ENCODE measurements at regions not wholly inside any gene's neighbourhood (a gene's known extent, or its start where the extent isn't known, plus 50 kb on each side); places are given as distances from the start of the nearest gene placed in this dataset.

DNA sequence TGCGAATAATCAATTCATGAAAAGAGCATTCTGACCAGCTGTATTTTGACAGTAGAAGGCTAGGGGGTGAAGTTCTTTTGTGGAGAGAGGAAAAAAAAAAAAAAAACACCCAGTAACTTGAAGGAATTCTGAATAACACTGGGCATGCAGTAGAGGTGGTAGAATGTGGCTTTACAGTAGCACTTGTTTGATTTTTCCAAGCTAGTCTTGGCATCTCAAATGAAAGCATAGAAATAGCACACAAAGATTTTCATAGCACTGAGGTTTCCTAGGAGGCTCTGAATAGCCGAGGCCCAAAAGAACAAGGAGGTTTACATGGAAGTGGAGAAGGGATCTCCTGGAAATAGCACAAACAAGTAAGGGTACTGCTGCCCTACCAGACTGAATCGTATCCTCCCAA lies 470.2 kb upstream of the CDH20 start (continued):
- TF ChIP-seq, protein P1, sequence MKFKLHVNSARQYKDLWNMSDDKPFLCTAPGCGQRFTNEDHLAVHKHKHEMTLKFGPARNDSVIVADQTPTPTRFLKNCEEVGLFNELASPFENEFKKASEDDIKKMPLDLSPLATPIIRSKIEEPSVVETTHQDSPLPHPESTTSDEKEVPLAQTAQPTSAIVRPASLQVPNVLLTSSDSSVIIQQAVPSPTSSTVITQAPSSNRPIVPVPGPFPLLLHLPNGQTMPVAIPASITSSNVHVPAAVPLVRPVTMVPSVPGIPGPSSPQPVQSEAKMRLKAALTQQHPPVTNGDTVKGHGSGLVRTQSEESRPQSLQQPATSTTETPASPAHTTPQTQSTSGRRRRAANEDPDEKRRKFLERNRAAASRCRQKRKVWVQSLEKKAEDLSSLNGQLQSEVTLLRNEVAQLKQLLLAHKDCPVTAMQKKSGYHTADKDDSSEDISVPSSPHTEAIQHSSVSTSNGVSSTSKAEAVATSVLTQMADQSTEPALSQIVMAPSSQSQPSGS (IDR thresholded peaks at IDR 0.05; ENCODE audit: low read length): no peak
- TF ChIP-seq PHF8 (conservative IDR thresholded peaks at IDR 0.05; ENCODE audit: low read depth, low read length): no peak
- no peak for TF ChIP-seq SP2 (IDR thresholded peaks at IDR 0.05; ENCODE audit: low read length)
- TF ChIP-seq CTBP2 (IDR thresholded peaks at IDR 0.05; ENCODE audit: borderline replicate concordance, insufficient read depth, insufficient read length, low read length): no peak
- no peak for TF ChIP-seq TEAD4 (IDR thresholded peaks at IDR 0.05; ENCODE audit: low read depth, low read length)

Measured in H1 (cell line).